ENCODE measurements at regions not wholly inside any gene's neighbourhood (a gene's known extent, or its start where the extent isn't known, plus 50 kb on each side); places are given as distances from the start of the nearest gene placed in this dataset.

GRCh38 chr12:124397399-124397679, 102.4 kb downstream of the RFLNA start:
- Histone ChIP-seq H3K4me1 (peaks cover 22 to 60% of the 10 kb centered on the region in 2 donors), H3K27ac (peak overlapping the region; percentile 13 to 90), H3K36me3 (peaks cover 43 to 65% of the 10 kb centered on the region in 2 donors), H3K4me3 (no peak overlapping the region), H3K27me3 (no peaks in the 10 kb centered on the region), H3K9me3 (no peaks in the 10 kb centered on the region)
- intact Hi-C loops (cut with DNase I): no loop called here
- no peak for TF ChIP-seq CTCF (IDR thresholded peaks at IDR 0.05)
- no peak for DNase-seq (ENCODE audit: low spot score in 2 of 2)

- Histone ChIP-seq H3K4me1 (peaks cover 28 to 65% of the 10 kb centered on the region in 2 donors), H3K4me3 (no peak overlapping the region), H3K27me3 (no peaks in the 10 kb centered on the region), H3K27ac (peak overlapping the region; percentile 13 to 90), H3K36me3 (peaks cover 37 to 59% of the 10 kb centered on the region in 2 donors), H3K9me3 (no peaks in the 10 kb centered on the region)
- TF ChIP-seq CTCF (IDR thresholded peaks at IDR 0.05): no peak
- intact Hi-C loops (cut with DNase I): no loop called here
- DNase-seq (ENCODE audit: low spot score in 2 of 2): no peak
These were observed 101.9 kb downstream of the RFLNA start for GRCh38 chr12:124396544-124397398.

- peaks cover 32 to 52% of the 10 kb centered on the region in 2 donors for H3K36me3 ChIP-seq
- H3K4me3 ChIP-seq: no peak overlapping the region
- DNase-seq (ENCODE audit: low spot score in 2 of 2): no peak
- H3K4me1 ChIP-seq: peaks cover 35 to 71% of the 10 kb centered on the region in 2 donors
- no peaks in the 10 kb centered on the region for H3K9me3 ChIP-seq
- H3K27ac ChIP-seq: peak overlapping the region in 1 of 2 donors; percentile 90
- TF ChIP-seq CTCF (IDR thresholded peaks at IDR 0.05): no peak
- H3K27me3 ChIP-seq: no peaks in the 10 kb centered on the region
- intact Hi-C loops (cut with DNase I): no loop called here
These were observed 101.1 kb downstream of the RFLNA start for GRCh38 chr12:124395986-124396385.

GRCh38 chr12:124395284-124395752, 100.4 kb downstream of the RFLNA start:
- no peak for TF ChIP-seq CTCF (IDR thresholded peaks at IDR 0.05)
- H3K9me3 ChIP-seq: no peaks in the 10 kb centered on the region
- no peak overlapping the region for H3K4me3 ChIP-seq
- DNase-seq (ENCODE audit: low spot score in 2 of 2): no peak
- peak overlapping the region; percentile 90 to 94 for H3K27ac ChIP-seq
- no peaks in the 10 kb centered on the region for H3K27me3 ChIP-seq
- peaks cover 42 to 78% of the 10 kb centered on the region in 2 donors for H3K4me1 ChIP-seq
- intact Hi-C loops (cut with DNase I): no loop called here
- H3K36me3 ChIP-seq: peaks cover 25 to 45% of the 10 kb centered on the region in 2 donors

- Histone ChIP-seq H3K27ac (peak overlapping the region; percentile 90 to 94), H3K4me1 (peaks cover 45 to 80% of the 10 kb centered on the region in 2 donors), H3K4me3 (no peak overlapping the region), H3K36me3 (peaks cover 21 to 39% of the 10 kb centered on the region in 2 donors), H3K9me3 (no peaks in the 10 kb centered on the region), H3K27me3 (no peaks in the 10 kb centered on the region)
- DNase-seq (ENCODE audit: low spot score in 2 of 2): no peak
- intact Hi-C loops (cut with DNase I): loop anchor here (5.0 kb wide), 1 partner anchor 173 kb away; the partner anchor contains the start of gene NCOR2
- TF ChIP-seq CTCF (IDR thresholded peaks at IDR 0.05): no peak
These were observed 99.7 kb downstream of the RFLNA start for GRCh38 chr12:124394462-124395128.
